ENCODE measurements at regions not wholly inside any gene's neighbourhood (a gene's known extent, or its start where the extent isn't known, plus 50 kb on each side); places are given as distances from the start of the nearest gene placed in this dataset.

DNA sequence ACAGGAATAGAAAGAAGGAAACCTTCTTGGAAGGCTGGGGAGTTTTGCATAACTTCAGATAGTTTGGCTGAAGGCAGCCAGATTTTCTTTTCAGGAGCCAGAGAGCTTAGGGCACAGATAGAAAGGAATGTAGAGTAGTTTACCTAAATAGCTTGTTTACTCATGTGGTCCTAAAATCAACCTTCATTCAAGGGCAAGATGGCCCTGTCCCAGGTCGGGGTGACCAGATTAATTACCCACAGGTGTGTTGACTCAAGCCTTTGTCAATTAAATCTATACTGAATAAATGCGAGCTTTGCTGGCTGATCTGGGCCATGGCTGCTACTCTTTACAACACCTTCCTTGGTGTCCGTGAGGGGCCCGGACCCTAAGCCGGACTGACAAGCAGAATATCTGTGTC lies 792.0 kb upstream of the MAN1A1 start:
- Histone ChIP-seq H3K27me3 (ENCODE audit: control insufficient read depth, insufficient read depth, low read length) (no peaks in the 10 kb centered on the region), H3K9ac (ENCODE audit: low read length) (no peak overlapping the region)

DNA sequence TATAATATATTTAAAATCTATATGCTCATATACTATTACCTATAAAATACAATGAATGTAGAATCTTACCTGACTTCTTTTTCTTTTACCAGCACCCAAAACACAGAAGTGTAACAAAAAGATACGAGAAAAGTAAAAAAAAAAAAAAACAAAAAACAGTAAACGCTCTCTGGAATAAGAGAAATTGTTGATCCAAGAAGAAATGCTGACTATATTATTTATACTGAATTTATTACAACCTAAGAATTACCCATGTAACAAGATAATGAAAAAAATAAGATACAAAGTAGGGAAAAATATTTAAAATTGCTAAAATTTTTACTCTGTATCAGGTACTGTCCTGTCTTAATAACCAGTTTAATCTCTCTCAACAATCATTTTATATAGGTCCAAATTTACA lies 787.9 kb upstream of the MAN1A1 start:
- H3K9ac ChIP-seq (ENCODE audit: low read length): no peak overlapping the region
- H3K4me3 ChIP-seq (ENCODE audit: low read length): no peak overlapping the region
- no peaks in the 10 kb centered on the region for H3K4me1 ChIP-seq (ENCODE audit: control insufficient read depth, insufficient read depth, low read length)
- no peaks in the 10 kb centered on the region for H3K36me3 ChIP-seq (ENCODE audit: control insufficient read depth, insufficient read depth, low read length)
- no peaks in the 10 kb centered on the region for H3K27me3 ChIP-seq (ENCODE audit: control insufficient read depth, insufficient read depth, low read length)
- H3K27ac ChIP-seq (ENCODE audit: low read depth, low read length): no peak overlapping the region

More for the DNA sequence above, 792.0 kb upstream of the MAN1A1 start:
- no peak overlapping the region for H3K27ac ChIP-seq (ENCODE audit: low read depth, low read length)
- no peaks in the 10 kb centered on the region for H3K36me3 ChIP-seq (ENCODE audit: control insufficient read depth, insufficient read depth, low read length)
- no peaks in the 10 kb centered on the region for H3K4me1 ChIP-seq (ENCODE audit: control insufficient read depth, insufficient read depth, low read length)
- no peak overlapping the region for H3K4me3 ChIP-seq (ENCODE audit: low read length)

DNA sequence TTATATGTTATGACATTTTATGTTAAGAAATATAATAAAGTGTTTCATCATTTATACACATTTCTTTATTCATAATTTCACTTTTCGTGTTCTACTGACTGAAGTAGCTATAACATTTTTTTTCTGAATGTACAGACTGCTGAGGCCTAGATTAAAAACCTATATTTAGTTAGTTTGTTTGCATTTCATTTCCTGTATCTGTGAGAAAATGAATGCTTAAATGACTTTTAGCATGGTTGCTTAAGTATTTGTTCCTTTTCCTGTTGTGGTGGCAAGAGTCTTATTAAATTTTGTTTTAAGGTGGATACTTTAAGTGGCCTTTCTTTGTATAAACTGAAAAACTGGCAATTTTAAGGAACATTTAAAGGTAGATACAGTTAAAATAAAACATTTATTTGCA lies 779.7 kb upstream of the MAN1A1 start:
- no peak overlapping the region for H3K27ac ChIP-seq (ENCODE audit: low read depth, low read length)
- H3K27me3 ChIP-seq (ENCODE audit: control insufficient read depth, insufficient read depth, low read length): no peaks in the 10 kb centered on the region
- no peaks in the 10 kb centered on the region for H3K36me3 ChIP-seq (ENCODE audit: control insufficient read depth, insufficient read depth, low read length)
- H3K9ac ChIP-seq (ENCODE audit: low read length): no peak overlapping the region
- H3K4me3 ChIP-seq (ENCODE audit: low read length): no peak overlapping the region
- H3K4me1 ChIP-seq (ENCODE audit: control insufficient read depth, insufficient read depth, low read length): no peaks in the 10 kb centered on the region

DNA sequence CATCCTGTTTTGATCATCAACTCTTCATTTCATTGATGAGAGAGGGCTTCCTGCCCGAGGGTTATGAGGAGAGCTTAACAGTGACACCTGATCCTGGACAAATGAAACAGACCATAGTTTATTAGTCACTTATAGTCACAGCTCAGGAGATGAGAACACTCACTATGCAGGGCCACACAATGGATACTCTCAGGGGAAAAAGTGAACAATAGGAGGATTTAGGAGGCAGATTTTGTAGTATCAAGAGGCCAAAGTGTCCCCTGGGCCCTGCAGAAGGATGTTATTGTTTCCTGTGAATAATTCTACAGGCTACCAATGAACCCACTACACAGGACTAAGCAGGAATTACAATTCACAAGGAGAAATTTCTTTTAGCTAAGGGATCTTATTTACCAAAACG lies 772.8 kb upstream of the MAN1A1 start:
- no peak overlapping the region for H3K27ac ChIP-seq (ENCODE audit: low read depth, low read length)
- H3K4me3 ChIP-seq (ENCODE audit: low read length): no peak overlapping the region
- H3K27me3 ChIP-seq (ENCODE audit: control insufficient read depth, insufficient read depth, low read length): no peaks in the 10 kb centered on the region
- no peak overlapping the region for H3K9ac ChIP-seq (ENCODE audit: low read length)
- H3K36me3 ChIP-seq (ENCODE audit: control insufficient read depth, insufficient read depth, low read length): no peaks in the 10 kb centered on the region
- no peaks in the 10 kb centered on the region for H3K4me1 ChIP-seq (ENCODE audit: control insufficient read depth, insufficient read depth, low read length)

DNA sequence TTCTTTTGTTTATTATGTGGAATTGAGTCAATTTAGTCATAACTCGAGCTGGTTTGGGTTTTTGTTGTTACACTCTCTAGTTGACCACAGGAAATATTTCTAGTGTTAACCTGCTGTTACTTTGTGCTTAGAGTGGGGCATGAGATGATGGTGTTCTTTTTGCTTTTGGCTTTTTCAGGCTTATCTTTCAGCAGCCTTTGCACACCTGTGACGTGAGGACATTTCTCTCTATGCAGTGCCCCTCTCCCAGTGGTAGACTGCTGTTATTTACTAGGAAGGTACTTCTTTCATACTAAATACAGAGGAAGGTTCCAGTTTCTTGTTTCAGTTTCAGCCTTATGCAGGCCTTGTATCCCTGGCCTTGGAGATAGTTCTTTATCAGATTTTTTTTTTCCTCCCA lies 766.8 kb upstream of the MAN1A1 start:
- Histone ChIP-seq H3K4me1 (ENCODE audit: control insufficient read depth, insufficient read depth, low read length) (no peaks in the 10 kb centered on the region), H3K27ac (ENCODE audit: low read depth, low read length) (no peak overlapping the region), H3K9ac (ENCODE audit: low read length) (no peak overlapping the region), H3K36me3 (ENCODE audit: control insufficient read depth, insufficient read depth, low read length) (no peaks in the 10 kb centered on the region), H3K4me3 (ENCODE audit: low read length) (no peak overlapping the region), H3K27me3 (ENCODE audit: control insufficient read depth, insufficient read depth, low read length) (no peaks in the 10 kb centered on the region)

DNA sequence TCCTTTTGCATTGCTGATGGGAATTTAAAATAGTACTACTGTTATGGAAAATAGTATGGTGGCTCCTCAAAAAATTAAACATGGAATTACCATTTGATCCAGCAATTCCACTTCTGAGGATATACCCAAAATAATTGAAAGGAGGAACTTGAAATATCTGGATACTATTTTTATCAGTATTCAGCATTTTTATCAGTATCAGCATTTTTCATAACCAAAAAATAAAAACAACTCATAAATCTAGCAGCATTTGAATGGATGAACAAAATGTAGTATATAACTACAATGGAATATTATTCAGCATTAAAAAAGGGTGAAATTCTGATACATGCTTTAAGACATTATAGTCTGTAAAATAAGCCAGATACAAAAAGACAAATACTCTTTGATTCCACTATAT lies 763.4 kb upstream of the MAN1A1 start:
- Histone ChIP-seq H3K9ac (ENCODE audit: low read length) (no peak overlapping the region), H3K36me3 (ENCODE audit: control insufficient read depth, insufficient read depth, low read length) (no peaks in the 10 kb centered on the region), H3K4me1 (ENCODE audit: control insufficient read depth, insufficient read depth, low read length) (no peaks in the 10 kb centered on the region), H3K27me3 (ENCODE audit: control insufficient read depth, insufficient read depth, low read length) (no peaks in the 10 kb centered on the region), H3K4me3 (ENCODE audit: low read length) (no peak overlapping the region), H3K27ac (ENCODE audit: low read depth, low read length) (no peak overlapping the region)

DNA sequence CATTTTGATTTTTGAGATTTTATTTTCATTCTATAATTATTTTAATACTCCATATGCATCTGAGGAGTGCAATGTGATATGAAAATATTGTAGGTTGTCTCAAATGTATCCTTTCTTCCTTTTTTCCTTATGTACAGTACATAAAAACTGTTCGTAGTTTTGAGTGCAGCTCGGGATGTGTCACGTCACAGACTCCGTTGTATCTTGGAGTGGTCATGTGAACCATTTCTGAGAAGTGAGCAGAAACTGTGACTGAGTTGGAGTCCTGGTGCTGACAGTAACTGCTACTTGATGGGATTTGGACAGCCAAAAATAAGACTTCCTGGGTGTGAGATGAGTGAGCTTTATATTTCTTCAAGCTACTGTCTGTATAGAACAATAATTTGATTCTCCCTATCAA lies 761.4 kb upstream of the MAN1A1 start:
- Histone ChIP-seq H3K4me1 (ENCODE audit: control insufficient read depth, insufficient read depth, low read length) (no peaks in the 10 kb centered on the region), H3K36me3 (ENCODE audit: control insufficient read depth, insufficient read depth, low read length) (no peaks in the 10 kb centered on the region), H3K27me3 (ENCODE audit: control insufficient read depth, insufficient read depth, low read length) (no peaks in the 10 kb centered on the region), H3K27ac (ENCODE audit: low read depth, low read length) (no peak overlapping the region), H3K9ac (ENCODE audit: low read length) (no peak overlapping the region), H3K4me3 (ENCODE audit: low read length) (no peak overlapping the region)

DNA sequence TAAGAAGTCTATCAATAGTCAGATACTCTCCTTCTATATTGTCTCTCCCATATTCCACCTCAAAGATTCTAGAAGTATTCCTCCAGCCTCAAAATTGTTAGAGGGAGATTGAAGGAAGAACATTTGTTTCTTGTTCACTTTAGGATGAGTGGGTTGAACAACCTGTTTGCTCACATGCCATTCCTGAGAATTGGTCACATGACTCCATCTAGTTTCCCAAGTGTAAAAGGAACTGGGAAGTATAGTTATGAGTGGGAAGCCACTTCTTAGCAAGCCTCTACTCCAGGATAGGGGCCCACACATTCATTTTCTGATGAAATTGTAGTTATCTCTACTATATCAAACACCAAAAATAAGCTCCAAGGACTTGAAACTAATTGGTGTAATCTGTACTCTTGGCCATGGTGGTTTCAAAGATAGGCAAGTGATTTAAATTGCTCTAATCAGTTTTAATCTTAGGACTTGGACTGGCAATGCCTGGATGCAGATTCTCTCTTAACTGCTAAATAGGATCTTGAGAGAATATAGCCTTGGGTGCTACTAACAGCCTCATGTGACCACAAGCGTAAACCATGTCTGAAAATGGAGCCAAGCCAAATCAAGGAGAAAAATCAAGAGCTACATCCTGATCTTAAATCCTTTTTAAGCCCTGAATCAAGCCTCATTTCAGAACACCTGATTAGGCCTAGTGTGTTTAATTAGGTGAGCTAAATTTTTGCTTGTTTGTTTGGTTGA lies 758.7 kb upstream of the MAN1A1 start:
- Histone ChIP-seq H3K27ac (ENCODE audit: low read depth, low read length) (no peak overlapping the region), H3K9ac (ENCODE audit: low read length) (no peak overlapping the region), H3K27me3 (ENCODE audit: control insufficient read depth, insufficient read depth, low read length) (no peaks in the 10 kb centered on the region), H3K36me3 (ENCODE audit: control insufficient read depth, insufficient read depth, low read length) (no peaks in the 10 kb centered on the region), H3K4me3 (ENCODE audit: low read length) (no peak overlapping the region), H3K4me1 (ENCODE audit: control insufficient read depth, insufficient read depth, low read length) (no peaks in the 10 kb centered on the region)

DNA sequence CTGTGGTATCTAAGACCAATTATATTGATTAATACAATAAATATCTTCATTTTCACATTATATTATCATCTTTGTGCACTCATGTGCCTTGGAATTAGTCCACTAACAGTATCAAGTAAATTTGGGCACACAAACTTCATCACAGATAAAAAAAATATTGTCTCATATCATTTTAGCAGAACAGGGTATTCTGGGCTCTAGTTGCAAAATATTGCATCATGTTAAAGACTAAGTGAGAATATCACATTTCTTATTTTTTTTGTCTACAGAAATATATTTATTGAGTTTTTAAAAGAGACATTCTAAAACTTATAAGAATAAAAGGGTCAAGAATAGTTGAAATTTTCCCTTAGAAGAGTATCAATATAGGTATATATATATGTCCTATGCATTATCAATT lies 754.1 kb upstream of the MAN1A1 start:
- H3K4me3 ChIP-seq (ENCODE audit: low read length): no peak overlapping the region
- H3K9ac ChIP-seq (ENCODE audit: low read length): no peak overlapping the region
- no peaks in the 10 kb centered on the region for H3K27me3 ChIP-seq (ENCODE audit: control insufficient read depth, insufficient read depth, low read length)

DNA sequence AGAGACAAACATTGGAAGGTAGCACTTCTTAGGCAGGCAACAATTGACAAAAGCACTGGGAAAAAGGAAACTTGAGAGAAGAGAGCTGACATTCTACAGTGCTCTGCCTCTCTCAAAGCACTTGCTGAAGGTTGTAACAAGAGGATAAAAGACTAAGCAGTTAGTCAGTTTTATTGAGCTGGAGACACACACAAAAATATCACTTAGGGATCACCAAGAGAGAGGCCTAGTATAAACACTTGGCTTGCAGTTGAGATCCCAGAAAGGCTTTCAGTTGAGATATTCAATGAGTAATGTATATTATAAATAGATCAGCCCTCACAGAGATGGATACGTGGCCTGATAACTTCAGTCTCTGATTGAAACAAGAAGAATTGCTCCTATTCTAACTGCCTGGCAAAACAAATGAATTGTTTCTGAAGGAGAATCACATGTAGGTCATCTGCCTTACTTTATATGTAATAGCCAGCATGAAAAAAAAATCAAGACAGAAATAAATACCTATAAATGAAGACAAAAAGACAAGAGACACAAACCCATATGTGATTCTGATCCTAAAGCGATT lies 747.2 kb upstream of the MAN1A1 start:
- no peak overlapping the region for H3K4me3 ChIP-seq (ENCODE audit: low read length)
- no peaks in the 10 kb centered on the region for H3K4me1 ChIP-seq (ENCODE audit: control insufficient read depth, insufficient read depth, low read length)
- no peak overlapping the region for H3K9ac ChIP-seq (ENCODE audit: low read length)
- H3K27me3 ChIP-seq (ENCODE audit: control insufficient read depth, insufficient read depth, low read length): no peaks in the 10 kb centered on the region
- H3K27ac ChIP-seq (ENCODE audit: low read depth, low read length): no peak overlapping the region
- H3K36me3 ChIP-seq (ENCODE audit: control insufficient read depth, insufficient read depth, low read length): no peaks in the 10 kb centered on the region

More for the DNA sequence above, 754.1 kb upstream of the MAN1A1 start:
- Histone ChIP-seq H3K4me1 (ENCODE audit: control insufficient read depth, insufficient read depth, low read length) (no peaks in the 10 kb centered on the region), H3K36me3 (ENCODE audit: control insufficient read depth, insufficient read depth, low read length) (no peaks in the 10 kb centered on the region), H3K27ac (ENCODE audit: low read depth, low read length) (no peak overlapping the region)

DNA sequence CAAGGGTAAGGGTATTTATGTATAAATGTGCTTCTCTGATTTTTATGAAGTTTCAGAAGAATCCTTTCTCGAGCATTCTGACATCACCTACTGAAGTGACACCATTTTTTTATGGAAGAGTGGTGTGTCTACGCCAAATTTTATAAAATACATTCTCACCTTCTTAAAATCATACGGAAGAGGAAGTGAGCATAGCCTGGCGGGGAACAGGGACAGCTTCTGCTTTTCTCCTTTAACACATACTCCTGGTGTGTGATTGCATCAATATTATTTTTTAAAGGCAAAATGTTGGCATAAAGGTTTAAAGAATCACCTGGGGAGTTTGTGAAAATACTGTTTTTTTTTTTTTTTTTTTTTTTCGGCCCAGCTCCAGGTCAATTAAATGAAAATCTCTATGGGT lies 733.6 kb upstream of the MAN1A1 start:
- H3K4me3 ChIP-seq (ENCODE audit: low read length): no peak overlapping the region
- no peak overlapping the region for H3K27ac ChIP-seq (ENCODE audit: low read depth, low read length)
- no peaks in the 10 kb centered on the region for H3K4me1 ChIP-seq (ENCODE audit: control insufficient read depth, insufficient read depth, low read length)
- no peaks in the 10 kb centered on the region for H3K27me3 ChIP-seq (ENCODE audit: control insufficient read depth, insufficient read depth, low read length)
- H3K36me3 ChIP-seq (ENCODE audit: control insufficient read depth, insufficient read depth, low read length): no peaks in the 10 kb centered on the region
- H3K9ac ChIP-seq (ENCODE audit: low read length): no peak overlapping the region

DNA sequence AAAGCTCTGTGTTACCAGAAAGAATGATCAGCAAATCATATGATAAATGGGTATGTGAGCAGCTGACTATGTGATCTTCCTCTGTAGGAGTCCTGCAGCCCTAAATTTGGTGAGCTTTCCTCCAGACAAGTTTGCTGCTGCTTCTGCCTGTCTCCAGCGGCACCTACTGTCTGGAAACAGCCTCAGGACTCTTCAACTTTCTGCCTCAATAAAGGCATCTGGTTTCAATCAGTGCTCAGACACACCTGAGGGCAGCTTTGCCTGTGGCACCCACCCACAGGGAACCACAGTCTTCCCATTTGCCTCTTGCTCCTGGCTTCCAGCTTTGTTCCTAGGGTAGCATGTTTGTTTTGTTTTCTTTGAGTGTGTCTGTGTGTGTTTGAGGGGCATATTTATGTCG lies 727.9 kb upstream of the MAN1A1 start:
- Histone ChIP-seq H3K4me3 (ENCODE audit: low read length) (no peak overlapping the region), H3K4me1 (ENCODE audit: control insufficient read depth, insufficient read depth, low read length) (no peaks in the 10 kb centered on the region), H3K9ac (ENCODE audit: low read length) (no peak overlapping the region), H3K27me3 (ENCODE audit: control insufficient read depth, insufficient read depth, low read length) (no peaks in the 10 kb centered on the region), H3K27ac (ENCODE audit: low read depth, low read length) (no peak overlapping the region), H3K36me3 (ENCODE audit: control insufficient read depth, insufficient read depth, low read length) (no peaks in the 10 kb centered on the region)

DNA sequence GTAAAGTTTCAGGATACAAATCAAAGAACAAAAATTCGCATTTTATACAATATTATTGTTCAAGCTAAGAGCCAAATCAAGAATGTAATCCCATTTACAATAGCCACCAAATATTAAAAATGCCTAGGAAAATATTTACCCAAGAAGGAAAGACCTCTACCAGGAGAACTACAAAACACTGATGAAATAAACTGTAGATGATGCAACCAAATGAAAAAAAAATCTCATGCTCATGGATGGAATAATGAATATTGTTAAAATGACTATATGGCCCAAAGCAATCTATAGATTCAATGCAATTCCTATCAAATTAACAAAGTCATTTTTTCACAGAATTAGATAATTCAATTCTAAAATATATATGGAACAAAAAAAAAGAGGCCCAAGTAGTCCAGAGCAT lies 708.8 kb upstream of the MAN1A1 start:
- H3K27ac ChIP-seq (ENCODE audit: low read depth, low read length): no peak overlapping the region
- no peaks in the 10 kb centered on the region for H3K36me3 ChIP-seq (ENCODE audit: control insufficient read depth, insufficient read depth, low read length)

More for the DNA sequence above, 708.8 kb upstream of the MAN1A1 start:
- Histone ChIP-seq H3K4me1 (ENCODE audit: control insufficient read depth, insufficient read depth, low read length) (no peaks in the 10 kb centered on the region), H3K27me3 (ENCODE audit: control insufficient read depth, insufficient read depth, low read length) (no peaks in the 10 kb centered on the region), H3K4me3 (ENCODE audit: low read length) (no peak overlapping the region), H3K9ac (ENCODE audit: low read length) (no peak overlapping the region)

Measured in rectal smooth muscle tissue (tissue), 1 donor.